B cell (primary cell): ENCODE measurements at regions not wholly inside any gene's neighbourhood (a gene's known extent, or its start where the extent isn't known, plus 50 kb on each side); places are given as distances from the start of the nearest gene placed in this dataset.

Experiments
- EZH2 ChIP-seq: IDR thresholded peaks from 2 replicates; pipeline ENCODE4 v1.6.1; 2012; ENCODE audit warnings: borderline replicate concordance, low read depth, mild to moderate bottlenecking, moderate library complexity, low read length; ENCODE audit not compliant: insufficient read depth, poor library complexity, severe bottlenecking
- TF ChIP-seq, protein P1 (sequence below): fragments of 200-600 bp; IDR thresholded peaks from one replicate; pipeline ENCODE4 v1.8.0; 2022; ENCODE audit warnings: antibody characterized with exemption, mild to moderate bottlenecking

DNA sequence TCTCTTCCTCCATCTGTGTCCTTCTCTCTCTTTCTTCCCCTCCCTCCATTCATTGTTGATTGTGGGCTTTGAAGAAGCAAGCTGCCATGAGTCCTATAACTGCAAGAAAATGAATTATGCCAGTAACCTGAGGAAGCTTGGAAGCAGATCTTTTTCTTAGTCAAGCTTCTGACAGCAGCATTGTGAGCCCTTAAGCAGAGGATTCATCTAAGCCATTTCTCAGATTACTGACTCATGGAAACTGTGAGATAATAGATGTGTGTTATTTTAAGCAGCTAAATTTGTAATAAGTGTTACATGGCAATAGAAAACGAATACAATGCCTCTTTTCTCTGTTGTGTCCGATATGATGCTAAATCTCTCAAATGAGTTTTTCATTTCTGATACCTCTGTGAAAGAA lies 1109.7 kb downstream of the CDH11 start:
- TF ChIP-seq, protein P1, sequence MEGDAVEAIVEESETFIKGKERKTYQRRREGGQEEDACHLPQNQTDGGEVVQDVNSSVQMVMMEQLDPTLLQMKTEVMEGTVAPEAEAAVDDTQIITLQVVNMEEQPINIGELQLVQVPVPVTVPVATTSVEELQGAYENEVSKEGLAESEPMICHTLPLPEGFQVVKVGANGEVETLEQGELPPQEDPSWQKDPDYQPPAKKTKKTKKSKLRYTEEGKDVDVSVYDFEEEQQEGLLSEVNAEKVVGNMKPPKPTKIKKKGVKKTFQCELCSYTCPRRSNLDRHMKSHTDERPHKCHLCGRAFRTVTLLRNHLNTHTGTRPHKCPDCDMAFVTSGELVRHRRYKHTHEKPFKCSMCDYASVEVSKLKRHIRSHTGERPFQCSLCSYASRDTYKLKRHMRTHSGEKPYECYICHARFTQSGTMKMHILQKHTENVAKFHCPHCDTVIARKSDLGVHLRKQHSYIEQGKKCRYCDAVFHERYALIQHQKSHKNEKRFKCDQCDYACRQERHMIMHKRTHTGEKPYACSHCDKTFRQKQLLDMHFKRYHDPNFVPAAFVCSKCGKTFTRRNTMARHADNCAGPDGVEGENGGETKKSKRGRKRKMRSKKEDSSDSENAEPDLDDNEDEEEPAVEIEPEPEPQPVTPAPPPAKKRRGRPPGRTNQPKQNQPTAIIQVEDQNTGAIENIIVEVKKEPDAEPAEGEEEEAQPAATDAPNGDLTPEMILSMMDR, result no peak
- no peak for TF ChIP-seq EZH2
